ENCODE measurements at regions not wholly inside any gene's neighbourhood (a gene's known extent, or its start where the extent isn't known, plus 50 kb on each side); places are given as distances from the start of the nearest gene placed in this dataset.

DNA sequence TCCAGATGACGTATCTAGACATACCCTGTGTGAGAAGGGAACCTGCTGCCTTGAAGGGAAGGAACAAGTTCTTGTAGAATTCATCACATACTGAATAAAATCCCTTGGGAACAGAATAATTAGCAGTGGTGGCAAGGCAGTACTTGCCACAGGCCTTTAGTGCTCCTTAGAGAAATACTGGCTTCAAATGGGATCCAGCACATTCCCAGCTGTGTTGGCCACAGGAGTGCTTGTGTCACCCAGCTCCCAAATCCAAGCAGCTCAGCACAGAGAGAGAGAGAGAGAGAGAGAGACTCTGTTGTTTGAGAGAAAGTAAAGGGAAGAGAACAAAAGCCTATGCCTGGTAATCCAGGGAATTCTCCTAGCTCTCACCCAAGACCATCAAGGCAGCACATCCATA lies 969.0 kb upstream of the ALCAM start:
- intact Hi-C loops (cut with DNase I) = no loop called here
- no peaks in the 10 kb centered on the region for H3K9me3 ChIP-seq
- no peak overlapping the region for H3K27ac ChIP-seq
- no peak for DNase-seq (ENCODE audit: extremely low spot score in 2 of 2)
- H3K27me3 ChIP-seq = no peaks in the 10 kb centered on the region
- no peak overlapping the region for H3K4me3 ChIP-seq
- no peaks in the 10 kb centered on the region for H3K4me1 ChIP-seq
- no peaks in the 10 kb centered on the region for H3K36me3 ChIP-seq
- TF ChIP-seq POLR2A (IDR thresholded peaks at IDR 0.05) (no peak), POLR2AphosphoS5 (IDR thresholded peaks at IDR 0.05; ENCODE audit: insufficient read depth in 1 of 2, low read depth in 1 of 2) (no peak)
- TF ChIP-seq, protein P1, sequence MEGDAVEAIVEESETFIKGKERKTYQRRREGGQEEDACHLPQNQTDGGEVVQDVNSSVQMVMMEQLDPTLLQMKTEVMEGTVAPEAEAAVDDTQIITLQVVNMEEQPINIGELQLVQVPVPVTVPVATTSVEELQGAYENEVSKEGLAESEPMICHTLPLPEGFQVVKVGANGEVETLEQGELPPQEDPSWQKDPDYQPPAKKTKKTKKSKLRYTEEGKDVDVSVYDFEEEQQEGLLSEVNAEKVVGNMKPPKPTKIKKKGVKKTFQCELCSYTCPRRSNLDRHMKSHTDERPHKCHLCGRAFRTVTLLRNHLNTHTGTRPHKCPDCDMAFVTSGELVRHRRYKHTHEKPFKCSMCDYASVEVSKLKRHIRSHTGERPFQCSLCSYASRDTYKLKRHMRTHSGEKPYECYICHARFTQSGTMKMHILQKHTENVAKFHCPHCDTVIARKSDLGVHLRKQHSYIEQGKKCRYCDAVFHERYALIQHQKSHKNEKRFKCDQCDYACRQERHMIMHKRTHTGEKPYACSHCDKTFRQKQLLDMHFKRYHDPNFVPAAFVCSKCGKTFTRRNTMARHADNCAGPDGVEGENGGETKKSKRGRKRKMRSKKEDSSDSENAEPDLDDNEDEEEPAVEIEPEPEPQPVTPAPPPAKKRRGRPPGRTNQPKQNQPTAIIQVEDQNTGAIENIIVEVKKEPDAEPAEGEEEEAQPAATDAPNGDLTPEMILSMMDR (IDR thresholded peaks at IDR 0.05) = no peak

DNA sequence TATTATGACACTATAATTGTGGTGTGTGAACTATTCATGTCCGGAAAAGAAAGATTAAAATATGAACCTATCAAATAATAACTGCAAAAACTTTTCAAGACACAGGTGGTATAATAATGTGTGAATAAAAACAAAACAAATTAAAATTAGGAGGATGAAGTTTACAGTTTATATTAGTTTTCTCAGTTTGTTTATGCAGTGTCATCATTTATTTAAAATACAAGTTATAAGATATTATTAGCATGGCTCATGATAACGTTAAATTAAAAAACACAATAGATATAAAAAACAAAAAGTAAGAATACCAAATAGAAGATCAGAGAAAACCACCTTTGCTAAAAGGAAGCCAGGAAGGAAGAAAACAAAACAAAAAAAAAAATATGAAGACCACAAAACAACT lies 963.8 kb upstream of the ALCAM start:
- DNase-seq (ENCODE audit: extremely low spot score in 2 of 2) = no peak
- no peak for TF ChIP-seq POLR2AphosphoS5 (IDR thresholded peaks at IDR 0.05; ENCODE audit: insufficient read depth in 1 of 2, low read depth in 1 of 2)
- TF ChIP-seq, protein P1 (IDR thresholded peaks at IDR 0.05) = no peak
- no peak for TF ChIP-seq POLR2A (IDR thresholded peaks at IDR 0.05)
- Histone ChIP-seq H3K27ac (no peak overlapping the region), H3K27me3 (no peaks in the 10 kb centered on the region), H3K36me3 (no peaks in the 10 kb centered on the region), H3K4me3 (no peak overlapping the region), H3K4me1 (no peaks in the 10 kb centered on the region), H3K9me3 (no peaks in the 10 kb centered on the region)
- intact Hi-C loops (cut with DNase I) = no loop called here

DNA sequence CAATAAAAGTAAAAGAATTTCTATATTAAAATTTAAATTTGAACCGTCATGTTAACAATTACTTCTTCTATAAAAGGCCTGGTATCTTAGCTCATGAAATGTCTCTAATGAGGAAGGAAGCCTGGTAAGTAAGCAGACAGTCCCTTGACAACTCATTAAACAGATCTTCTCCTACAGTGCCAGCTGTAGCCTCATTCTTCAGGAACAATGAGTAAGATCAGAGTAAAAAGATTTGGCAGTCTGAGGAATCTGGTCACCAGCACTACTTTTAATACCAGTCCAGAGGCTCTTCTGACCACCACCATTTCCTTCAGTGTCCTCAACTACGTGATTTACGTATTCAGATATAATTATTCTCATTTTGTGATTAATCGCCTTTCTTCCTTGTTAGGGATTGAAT lies 955.0 kb upstream of the ALCAM start:
- Histone ChIP-seq H3K4me1 (no peaks in the 10 kb centered on the region), H3K4me3 (no peak overlapping the region), H3K27me3 (no peaks in the 10 kb centered on the region), H3K36me3 (no peaks in the 10 kb centered on the region), H3K9me3 (no peaks in the 10 kb centered on the region), H3K27ac (no peak overlapping the region)
- no peak for DNase-seq (ENCODE audit: extremely low spot score in 2 of 2)
- no peak for TF ChIP-seq POLR2AphosphoS5 (IDR thresholded peaks at IDR 0.05; ENCODE audit: insufficient read depth in 1 of 2, low read depth in 1 of 2)
- TF ChIP-seq, protein P1 (IDR thresholded peaks at IDR 0.05) = no peak
- no peak for TF ChIP-seq POLR2A (IDR thresholded peaks at IDR 0.05)
- intact Hi-C loops (cut with DNase I) = no loop called here

DNA sequence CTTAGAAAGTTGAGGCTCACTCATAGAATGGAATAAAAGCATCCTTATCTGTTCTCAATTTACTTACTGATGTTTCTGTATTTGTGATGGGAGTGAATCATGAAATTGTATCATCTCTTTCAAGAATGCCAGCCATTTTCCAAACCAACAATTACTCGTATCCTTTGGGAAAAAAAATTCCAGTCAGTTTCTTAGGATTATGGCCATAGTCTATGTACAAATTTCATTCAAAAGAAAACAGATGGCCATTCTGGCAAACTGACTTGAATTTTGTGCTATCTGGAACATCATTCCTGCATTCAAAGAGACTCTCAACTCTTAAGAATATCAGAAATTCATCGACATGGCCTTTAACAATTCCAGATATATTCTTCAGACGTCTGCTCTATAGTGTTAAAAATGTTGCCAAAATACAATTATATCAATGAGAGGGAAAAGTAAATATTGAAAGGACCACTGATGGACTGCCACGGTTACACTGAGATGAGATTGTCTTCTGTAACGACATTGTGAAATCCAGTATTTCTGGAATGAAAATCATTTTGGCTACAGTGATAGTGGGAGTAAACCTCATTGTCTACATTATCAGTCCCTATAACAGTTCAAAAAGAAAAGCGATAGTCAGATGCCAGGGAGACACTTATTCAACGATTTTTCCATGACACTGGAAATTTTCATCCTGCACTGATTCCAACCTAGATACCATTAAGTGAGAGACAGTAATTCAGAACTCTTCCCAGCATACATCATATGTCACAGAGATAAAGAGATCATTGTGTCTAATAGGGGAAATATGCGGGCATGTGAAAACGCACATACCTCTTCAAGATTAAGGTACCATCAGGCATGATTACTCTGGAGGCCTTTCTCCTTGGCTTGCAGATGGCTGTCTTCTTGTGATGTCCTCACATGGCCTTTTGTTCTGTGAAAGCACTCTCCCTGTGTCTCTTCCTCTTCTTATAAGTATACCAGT lies 953.8 kb upstream of the ALCAM start:
- DNase-seq (ENCODE audit: extremely low spot score in 2 of 2) = no peak
- no peak for TF ChIP-seq POLR2AphosphoS5 (IDR thresholded peaks at IDR 0.05; ENCODE audit: insufficient read depth in 1 of 2, low read depth in 1 of 2)
- TF ChIP-seq, protein P1 (IDR thresholded peaks at IDR 0.05) = no peak
- TF ChIP-seq POLR2A (IDR thresholded peaks at IDR 0.05) = no peak
- Histone ChIP-seq H3K9me3 (no peaks in the 10 kb centered on the region), H3K36me3 (no peaks in the 10 kb centered on the region), H3K4me1 (no peaks in the 10 kb centered on the region), H3K4me3 (no peak overlapping the region), H3K27me3 (no peaks in the 10 kb centered on the region), H3K27ac (no peak overlapping the region)
- intact Hi-C loops (cut with DNase I) = no loop called here

DNA sequence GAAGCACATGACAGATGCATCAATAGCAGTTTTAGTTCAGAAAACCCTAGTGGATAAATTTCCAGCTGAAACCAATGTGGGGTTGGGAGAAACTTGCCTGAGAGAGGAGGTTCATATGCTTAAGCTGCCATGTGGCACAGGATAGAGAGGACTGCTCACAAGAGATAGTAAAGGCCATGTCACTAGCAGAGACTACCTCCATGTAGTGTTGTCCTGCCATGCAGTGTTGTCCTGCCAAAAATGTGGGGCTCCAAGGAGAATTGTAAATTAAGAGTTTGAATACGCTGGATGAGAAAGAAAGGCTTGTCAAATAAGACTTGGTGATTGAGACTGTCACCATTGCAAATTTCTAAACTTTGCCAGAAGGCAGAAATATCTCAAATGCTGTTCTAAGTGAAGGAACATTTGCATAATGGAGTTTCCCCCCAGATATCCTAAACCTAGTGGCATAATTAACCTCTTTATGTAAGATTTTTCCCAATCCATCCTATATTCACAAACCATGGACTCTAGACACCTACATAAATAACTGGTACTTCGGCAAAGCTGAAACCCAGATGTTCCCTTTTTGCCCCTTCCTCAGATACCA lies 938.3 kb upstream of the ALCAM start:
- Histone ChIP-seq H3K4me1 (no peaks in the 10 kb centered on the region), H3K36me3 (no peaks in the 10 kb centered on the region), H3K4me3 (no peak overlapping the region), H3K27me3 (no peaks in the 10 kb centered on the region), H3K9me3 (no peaks in the 10 kb centered on the region), H3K27ac (no peak overlapping the region)
- no peak for DNase-seq (ENCODE audit: extremely low spot score in 2 of 2)
- intact Hi-C loops (cut with DNase I) = no loop called here
- TF ChIP-seq POLR2AphosphoS5 (IDR thresholded peaks at IDR 0.05; ENCODE audit: insufficient read depth in 1 of 2, low read depth in 1 of 2) = no peak
- TF ChIP-seq POLR2A (IDR thresholded peaks at IDR 0.05) = no peak
- TF ChIP-seq, protein P1 (IDR thresholded peaks at IDR 0.05) = no peak
